K562 (cell line): ENCODE measurements at regions not wholly inside any gene's neighbourhood (a gene's known extent, or its start where the extent isn't known, plus 50 kb on each side); places are given as distances from the start of the nearest gene placed in this dataset.

ENCODE experiments used
- ATAC-seq: fragments of 200-7000 bp; cut with Tn5 transposase; 3 replicates; pipeline ENCODE4 v1.9.1; 2020; ENCODE audit warnings: moderate library complexity
- BruUV-seq: library from RNA; stranded (reverse); fragments of 400-500 nt; replicated peaks from 2 replicates; lab custom pipeline; 2021; lab: Mats Ljungman, UMichigan
- CTCF ChIA-PET: fragments of 300-600 bp; formaldehyde crosslinking; extraction: SDS; loops from one replicate; lab custom pipeline; 2021; ENCODE audit warnings: low intra/inter-chr PET ratio; lab: Yijun Ruan, JAX
- POLR2A ChIA-PET: fragments of 300-600, 350-650 bp; sonication (Branson Sonifier 250); formaldehyde crosslinking; extraction: SDS; loops from one replicate; lab custom pipeline; 2021; ENCODE audit warnings: antibody characterized with exemption, inconsistent platforms; lab: Yijun Ruan, JAX
- DNase-seq, 4 experiments: peaks; one replicate each; pipeline versions ENCODE4 v3.0.0 to v3.0.0-alpha.2; 2011 to 2018; ENCODE audit warnings: low spot score in 3 of 4, mixed read lengths in 3 of 4; ENCODE audit errors: extremely low read depth in 1 of 4
- FAIRE-seq: peaks from 2 replicates; lab custom pipeline; 2011; peaks lifted over from hg19 to GRCh38; lab: Jason Lieb, UNC
- H2AFZ ChIP-seq: 2 replicates; pipeline ENCODE4 v1.6.0; 2011; ENCODE audit warnings: low read depth, low read length, control low read depth, inconsistent platforms
- H3K27ac ChIP-seq: fragments of 200-600 bp; 3 replicates; pipeline ENCODE4 v1.8.0; 2011; ENCODE audit warnings: low read depth, mild to moderate bottlenecking, control low read depth, inconsistent platforms, low read length, moderate library complexity, mixed read lengths; ENCODE audit errors: extremely low read depth
- H3K27me3 ChIP-seq, 2 experiments: fragments of 300-600 bp in 1 of 2; 2 replicates in 1 of 2; 3 replicates in 1 of 2; pipeline versions ENCODE4 v1.6.0 to v1.8.0; 2011; ENCODE audit warnings: inconsistent platforms in 2 of 2, low read length in 2 of 2, mild to moderate bottlenecking in 1 of 2, mixed read lengths in 1 of 2, moderate library complexity in 1 of 2; ENCODE audit not compliant: control insufficient read depth in 2 of 2, insufficient read depth in 2 of 2
- H3K36me3 ChIP-seq: fragments of 300-600 bp; 3 replicates; pipeline ENCODE4 v1.8.0; 2011; ENCODE audit warnings: mild to moderate bottlenecking, low read length, inconsistent platforms; ENCODE audit not compliant: control insufficient read depth, insufficient read depth
- H3K4me1 ChIP-seq, 2 experiments: fragments of 200-600 bp in 1 of 2; replicated peaks in 1 of 2; 2 replicates in 1 of 2; 3 replicates in 1 of 2; pipeline versions ENCODE4 v1.5.1 to v1.8.0; 2011; ENCODE audit warnings: inconsistent platforms in 2 of 2, low read length in 2 of 2, mild to moderate bottlenecking in 1 of 2, mixed read lengths in 1 of 2, moderate library complexity in 1 of 2; ENCODE audit not compliant: control insufficient read depth in 2 of 2, insufficient read depth in 2 of 2
- H3K4me2 ChIP-seq: 2 replicates; pipeline ENCODE4 v1.6.1; 2011; ENCODE audit warnings: low read length, control low read depth, inconsistent platforms, mixed read lengths; ENCODE audit not compliant: insufficient read depth
- H3K4me3 ChIP-seq: fragments of 200-600 bp; sonication (generic), shearing (Covaris generic); 2 replicates; pipeline ENCODE4 v1.5.1; 2016; ENCODE audit warnings: control low read depth, inconsistent platforms
- H3K79me2 ChIP-seq: fragments of 200-600 bp; 3 replicates; pipeline ENCODE4 v1.8.0; 2011; ENCODE audit warnings: low read length, inconsistent platforms; ENCODE audit not compliant: control insufficient read depth, insufficient read depth
- H3K9ac ChIP-seq, 2 experiments: 2 replicates each; pipeline versions ENCODE4 v1.6.0 to v1.6.1; 2011; ENCODE audit warnings: low read depth in 2 of 2, low read length in 2 of 2, control low read depth in 1 of 2, inconsistent platforms in 1 of 2, mild to moderate bottlenecking in 1 of 2, mixed read lengths in 1 of 2; ENCODE audit not compliant: insufficient read depth in 1 of 2
- H3K9me1 ChIP-seq: one replicate; pipeline ENCODE4 v1.6.0; 2011; ENCODE audit warnings: inconsistent platforms, mild to moderate bottlenecking, low read length, moderate library complexity; ENCODE audit not compliant: control insufficient read depth, insufficient read depth
- H3K9me3 ChIP-seq: replicated peaks from 2 replicates; pipeline ENCODE4 v1.5.1; 2011; ENCODE audit warnings: low read depth, low read length, inconsistent platforms; ENCODE audit not compliant: control insufficient read depth, insufficient read depth
- H4K20me1 ChIP-seq: replicated peaks from 2 replicates; pipeline ENCODE4 v1.6.1; 2011; ENCODE audit warnings: low read length, inconsistent platforms, mixed read lengths; ENCODE audit not compliant: control insufficient read depth, insufficient read depth
- FOXA1 ChIP-seq: fragments of 450-650 bp; IDR thresholded peaks from 2 replicates; pipeline ENCODE4 v1.6.1; 2016; ENCODE audit warnings: mild to moderate bottlenecking, borderline replicate concordance
- HDAC8 ChIP-seq: fragments of 450-650 bp; IDR thresholded peaks from 2 replicates; pipeline ENCODE4 v1.6.1; 2016; ENCODE audit warnings: mild to moderate bottlenecking, missing genetic modification characterization, moderate library complexity, missing compliant biosample characterization
- HEY1 ChIP-seq: fragments of 250-450 bp; sonication (Bioruptor Pico); IDR thresholded peaks from 2 replicates; pipeline ENCODE4 v1.5.0; 2020; ENCODE audit warnings: mild to moderate bottlenecking, moderate library complexity, borderline replicate concordance
- L3MBTL2 ChIP-seq: fragments of 450-650 bp; IDR thresholded peaks from 2 replicates; pipeline ENCODE4 v1.6.1; 2016; ENCODE audit warnings: mild to moderate bottlenecking, moderate library complexity
- MAFK ChIP-seq: IDR thresholded peaks from 2 replicates; pipeline ENCODE4 v1.6.1; 2011; ENCODE audit warnings: low read length, improper control_type of control experiment
- MED1 ChIP-seq: sonication (generic); formaldehyde crosslinking; IDR thresholded peaks from 2 replicates; pipeline ENCODE4 v1.8.1; 2023; ENCODE audit warnings: missing genetic modification reagents, borderline replicate concordance
- PHB2 ChIP-seq: fragments of 450-650 bp; IDR thresholded peaks from 2 replicates; pipeline ENCODE4 v1.6.1; 2017; ENCODE audit warnings: low read depth
- RBBP5 ChIP-seq: fragments of 200-600 bp; sonication (generic); IDR thresholded peaks from 2 replicates; pipeline ENCODE4 v1.6.1; 2012; ENCODE audit warnings: borderline replicate concordance, mild to moderate bottlenecking, low read length, control low read depth, inconsistent platforms; ENCODE audit not compliant: insufficient read depth, poor library complexity, severe bottlenecking
- SIRT6 ChIP-seq: IDR thresholded peaks from one replicate; pipeline ENCODE4 v1.6.1; 2012; ENCODE audit warnings: low read depth, mild to moderate bottlenecking, control low read depth, inconsistent platforms, low read length, moderate library complexity
- SMAD4 ChIP-seq: fragments of 250-450 bp; sonication (Bioruptor Pico); conservative IDR thresholded peaks from 2 replicates; pipeline ENCODE4 v1.8.0; 2021; ENCODE audit warnings: inconsistent platforms, mild to moderate bottlenecking, moderate library complexity
- SNAPC5 ChIP-seq: fragments of 250-450 bp; sonication (Bioruptor Pico); IDR thresholded peaks from 2 replicates; pipeline ENCODE4 v1.8.0; 2021; ENCODE audit warnings: moderate library complexity, mild to moderate bottlenecking, inconsistent platforms
- TCF7L2 ChIP-seq: fragments of 150-350 bp; IDR thresholded peaks from 2 replicates; pipeline ENCODE4 v1.6.1; 2016; ENCODE audit warnings: low read depth, mild to moderate bottlenecking, low read length, moderate library complexity
- TFAM ChIP-seq: fragments of 250-450 bp; sonication (Bioruptor Pico); conservative IDR thresholded peaks from 2 replicates; pipeline ENCODE4 v1.5.0; 2021; ENCODE audit warnings: mild to moderate bottlenecking, moderate library complexity
- ZMIZ1 ChIP-seq, 2 experiments: fragments of 150-350 bp in 1 of 2; IDR thresholded peaks; 2 replicates each; pipeline ENCODE4 v1.6.1; 2012 to 2016; ENCODE audit warnings: low read depth in 2 of 2, low read length in 2 of 2, mild to moderate bottlenecking in 1 of 2, moderate library complexity in 1 of 2
- ZNF707 ChIP-seq: fragments of 250-450 bp; sonication (Bioruptor Pico); conservative IDR thresholded peaks from 2 replicates; pipeline ENCODE4 v1.8.0; 2022; ENCODE audit warnings: inconsistent platforms, mild to moderate bottlenecking, moderate library complexity
- WGBS: fragments of 100-300 bp; shearing (Covaris generic); methylation state at CpG from one replicate; pipeline ENCODE4 v1.1.6; 2016; ENCODE audit warnings: low coverage, mixed read lengths; ENCODE audit not compliant: insufficient coverage; ENCODE audit errors: missing lambda C conversion rate; 5-methylcytosine and 5-hydroxymethylcytosine counted together
- in situ Hi-C: fragments of 300-500 bp; cut with MboI; formaldehyde crosslinking; loops from 4 replicates; pipeline ENCODE4 v1.15.0; 2018; ENCODE audit warnings: inconsistent platforms, mixed read lengths
- intact Hi-C: fragments of 100-400 bp; cut with micrococcal nuclease; formaldehyde crosslinking; loops from 2 replicates; pipeline ENCODE4 v1.14.2; 2022

- no peak for FAIRE-seq
- TF ChIP-seq ZMIZ1 (IDR thresholded peaks at IDR 0.05; ENCODE audit: low read depth in 2 of 2, low read length in 2 of 2), result no peak
- no peak overlapping the region for H3K4me3 ChIP-seq
- H3K27ac ChIP-seq, result no peak overlapping the region
- H2AFZ ChIP-seq, result no peak overlapping the region
- no peaks in the 10 kb centered on the region for H3K27me3 ChIP-seq
- no peaks in the 10 kb centered on the region for H3K9me3 ChIP-seq
- no peaks in the 10 kb centered on the region for H3K79me2 ChIP-seq
- DNase-seq, result no peak
- no peak overlapping the region for H3K4me2 ChIP-seq
- H3K36me3 ChIP-seq, result no peaks in the 10 kb centered on the region
- intact Hi-C loops, result no loop called here
- no peak for ATAC-seq
- CTCF ChIA-PET, result no interaction called here
- POLR2A ChIA-PET, result no interaction called here
- no peaks in the 10 kb centered on the region for H3K9me1 ChIP-seq
- H4K20me1 ChIP-seq, result no peaks in the 10 kb centered on the region
- BruUV-seq, result no TSS peak
- WGBS, result 6% methylated on average over 7 of the region's 7 CpGs
- in situ Hi-C loops, result no loop called here
- no peak overlapping the region for H3K9ac ChIP-seq
- H3K4me1 ChIP-seq, result no peaks in the 10 kb centered on the region
Observed at GRCh38 chr4:65193985-65194384, 476.3 kb downstream of the EPHA5 start.

GRCh38 chr4:65190780-65191179 lies 479.5 kb downstream of the EPHA5 start:
- no peak for DNase-seq
- H3K9me3 ChIP-seq, result no peaks in the 10 kb centered on the region
- in situ Hi-C loops (no loop called here), intact Hi-C loops (no loop called here)
- ChIA-PET POLR2A (no interaction called here), CTCF (no interaction called here)
- ATAC-seq, result no peak
- no peaks in the 10 kb centered on the region for H3K4me1 ChIP-seq
- WGBS, result 0% methylated on average over 2 of the region's 2 CpGs
- H3K36me3 ChIP-seq, result no peaks in the 10 kb centered on the region
- no TSS peak for BruUV-seq
- H4K20me1 ChIP-seq, result no peaks in the 10 kb centered on the region
- H3K27ac ChIP-seq, result no peak overlapping the region
- no peaks in the 10 kb centered on the region for H3K27me3 ChIP-seq
- H3K9ac ChIP-seq, result no peak overlapping the region
- no peaks in the 10 kb centered on the region for H3K9me1 ChIP-seq
- no peak for FAIRE-seq
- H3K4me2 ChIP-seq, result no peak overlapping the region
- no peak overlapping the region for H2AFZ ChIP-seq
- H3K4me3 ChIP-seq, result no peak overlapping the region
- H3K79me2 ChIP-seq, result no peaks in the 10 kb centered on the region
- no peak for TF ChIP-seq PHB2
- no peak for TF ChIP-seq MED1 (CRISPR knock-in tag)
- no peak for TF ChIP-seq SMAD4 (CRISPR knock-in tag)
- TF ChIP-seq L3MBTL2, result no peak
- TF ChIP-seq RBBP5, result no peak
- TF ChIP-seq SNAPC5, result no peak
- no peak for TF ChIP-seq MAFK
- no peak for TF ChIP-seq FOXA1
- TF ChIP-seq HEY1, result no peak
- TF ChIP-seq TFAM (CRISPR knock-in tag), result no peak
- no peak for TF ChIP-seq HDAC8 (tag)
- TF ChIP-seq TCF7L2, result no peak
- no peak for TF ChIP-seq SIRT6
- TF ChIP-seq ZNF707 (CRISPR knock-in tag), result no peak
